ENCODE measurements at regions not wholly inside any gene's neighbourhood (a gene's known extent, or its start where the extent isn't known, plus 50 kb on each side); places are given as distances from the start of the nearest gene placed in this dataset.
"Not testable (repeated sequence)": the region's sequence is repeated elsewhere in the genome, so short reads cannot be mapped to it uniquely, and the experiment has no call there.

DNA sequence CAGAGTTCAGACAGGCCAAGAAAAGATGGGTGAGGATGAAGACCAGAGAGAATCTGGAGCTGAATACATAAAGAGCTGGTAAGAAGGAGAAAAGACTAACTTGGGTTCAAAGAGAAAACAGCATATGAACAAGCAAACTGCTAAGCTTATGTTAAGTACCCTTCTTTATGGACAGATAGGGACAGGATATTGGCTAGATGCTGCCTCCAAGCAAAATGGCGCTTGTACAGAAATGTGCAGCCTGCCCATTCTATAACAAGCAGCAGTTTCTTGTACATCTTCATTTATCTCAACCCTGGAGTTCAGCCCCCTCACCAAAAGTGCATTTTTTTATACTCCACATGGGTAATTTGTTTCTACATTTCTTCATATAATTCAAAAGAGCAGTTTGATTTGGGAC lies 184.5 kb downstream of the RMST start:
- intact Hi-C loops (cut with DNase I) = no loop called here
- 76 to 95% (median 82%) methylated on average over 1 of the region's 1 CpG for WGBS, 4 donors
- Histone ChIP-seq H3K36me3 (replicated peaks in 1 of 2) (no peaks in the 10 kb centered on the region), H3K9me3 (replicated peaks in 1 of 3) (no peaks in the 10 kb centered on the region), H3K27ac (no peak overlapping the region), H3K4me3 (no peak overlapping the region), H3K4me1 (replicated peaks in 1 of 2) (no peaks in the 10 kb centered on the region), H3K27me3 (no peaks in the 10 kb centered on the region)
- TF ChIP-seq, protein P1, sequence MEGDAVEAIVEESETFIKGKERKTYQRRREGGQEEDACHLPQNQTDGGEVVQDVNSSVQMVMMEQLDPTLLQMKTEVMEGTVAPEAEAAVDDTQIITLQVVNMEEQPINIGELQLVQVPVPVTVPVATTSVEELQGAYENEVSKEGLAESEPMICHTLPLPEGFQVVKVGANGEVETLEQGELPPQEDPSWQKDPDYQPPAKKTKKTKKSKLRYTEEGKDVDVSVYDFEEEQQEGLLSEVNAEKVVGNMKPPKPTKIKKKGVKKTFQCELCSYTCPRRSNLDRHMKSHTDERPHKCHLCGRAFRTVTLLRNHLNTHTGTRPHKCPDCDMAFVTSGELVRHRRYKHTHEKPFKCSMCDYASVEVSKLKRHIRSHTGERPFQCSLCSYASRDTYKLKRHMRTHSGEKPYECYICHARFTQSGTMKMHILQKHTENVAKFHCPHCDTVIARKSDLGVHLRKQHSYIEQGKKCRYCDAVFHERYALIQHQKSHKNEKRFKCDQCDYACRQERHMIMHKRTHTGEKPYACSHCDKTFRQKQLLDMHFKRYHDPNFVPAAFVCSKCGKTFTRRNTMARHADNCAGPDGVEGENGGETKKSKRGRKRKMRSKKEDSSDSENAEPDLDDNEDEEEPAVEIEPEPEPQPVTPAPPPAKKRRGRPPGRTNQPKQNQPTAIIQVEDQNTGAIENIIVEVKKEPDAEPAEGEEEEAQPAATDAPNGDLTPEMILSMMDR (IDR thresholded peaks at IDR 0.05) = no peak
- no peak for TF ChIP-seq POLR2A (IDR thresholded peaks at IDR 0.05)
- no peak for DNase-seq

DNA sequence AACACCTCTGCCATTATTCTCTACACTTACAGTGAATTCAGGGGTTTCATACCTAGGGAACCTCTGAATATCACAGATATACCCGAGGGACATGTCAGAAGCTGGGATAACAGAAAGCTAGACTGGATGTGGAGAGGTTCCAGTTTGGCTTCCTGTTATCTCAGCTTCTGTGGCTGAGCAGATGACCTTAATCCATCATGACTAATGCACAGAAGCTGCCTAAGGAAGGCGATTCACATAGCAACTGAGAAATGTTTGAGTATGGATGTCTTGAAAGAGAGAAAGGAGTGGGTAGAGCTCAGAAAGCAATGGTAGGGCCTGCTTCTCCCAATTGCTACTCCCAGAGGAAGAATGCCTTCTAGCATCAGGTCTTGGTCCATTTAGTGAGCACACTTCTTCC lies 187.6 kb downstream of the RMST start:
- H3K4me1 ChIP-seq (replicated peaks in 1 of 2) = no peaks in the 10 kb centered on the region
- 24 to 42% (median 36%) methylated on average over 2 of the region's 2 CpGs for whole genome bisulfite sequencing, 4 donors

GRCh38 chr12:97656548-97656947 lies 193.9 kb downstream of the RMST start:
- intact Hi-C loops (cut with DNase I); H3K27me3 ChIP-seq; H3K27ac ChIP-seq; DNase-seq; H3K36me3 ChIP-seq (replicated peaks in 1 of 2); H3K4me1 ChIP-seq (replicated peaks in 1 of 2); H3K4me3 ChIP-seq; H3K9me3 ChIP-seq (replicated peaks in 1 of 3): not testable (repeated sequence)
- WGBS, 4 donors = 81 to 86% (median 83%) methylated on average over 18 of the region's 19 CpGs; no CpG with 5 or more reads in 1 of the 4 donors

More for the DNA sequence above, 187.6 kb downstream of the RMST start:
- Histone ChIP-seq H3K4me3 (no peak overlapping the region), H3K27me3 (no peaks in the 10 kb centered on the region), H3K27ac (no peak overlapping the region), H3K9me3 (replicated peaks in 1 of 3) (no peaks in the 10 kb centered on the region), H3K36me3 (replicated peaks in 1 of 2) (no peaks in the 10 kb centered on the region)
- DNase-seq = no peak
- TF ChIP-seq, protein P1 (IDR thresholded peaks at IDR 0.05) = no peak
- TF ChIP-seq POLR2A (IDR thresholded peaks at IDR 0.05) = no peak
- intact Hi-C loops (cut with DNase I) = no loop called here

DNA sequence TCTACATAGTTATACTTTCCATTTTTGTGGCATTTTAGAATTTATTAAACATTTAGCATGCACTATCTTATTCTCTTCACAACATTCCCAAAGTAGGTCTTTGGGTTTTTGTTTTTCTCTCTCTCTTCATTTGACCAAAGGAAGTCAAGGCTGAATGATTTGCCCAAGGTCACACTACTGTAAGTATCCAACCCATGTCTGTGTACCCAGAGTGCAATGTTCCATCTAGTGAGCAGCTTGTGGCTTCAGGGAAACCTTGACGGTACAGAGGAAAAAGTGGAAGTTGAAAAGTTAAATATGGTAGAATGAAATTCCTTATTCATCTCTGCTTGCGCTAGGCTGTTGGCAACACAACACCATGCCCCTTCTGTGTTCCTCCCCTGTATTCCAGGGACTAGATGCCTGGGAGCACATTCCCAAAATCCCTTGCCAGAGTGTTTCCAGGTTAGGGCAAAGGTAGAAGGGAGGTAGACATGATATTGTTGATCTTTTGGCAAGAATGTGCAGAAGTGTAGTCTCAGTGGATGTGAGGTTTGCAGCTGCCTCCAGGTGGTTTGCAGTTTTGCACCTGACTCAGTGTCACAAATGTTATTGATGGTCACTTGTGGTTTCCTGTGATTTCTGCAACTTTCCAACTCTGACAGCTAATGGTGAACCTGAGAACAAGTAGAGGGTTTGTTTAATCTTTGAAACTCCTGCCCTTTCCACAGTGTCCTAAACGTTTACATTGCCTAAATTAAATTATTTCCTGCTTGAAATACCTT lies 196.7 kb downstream of the RMST start:
- no peak overlapping the region for H3K4me3 ChIP-seq
- H3K9me3 ChIP-seq (replicated peaks in 1 of 3) = no peaks in the 10 kb centered on the region
- H3K36me3 ChIP-seq (replicated peaks in 1 of 2) = no peaks in the 10 kb centered on the region
- no peak overlapping the region for H3K27ac ChIP-seq
- WGBS, 4 donors = 39 to 60% (median 43%) methylated on average over 3 of the region's 3 CpGs
- no peaks in the 10 kb centered on the region for H3K27me3 ChIP-seq
- intact Hi-C loops (cut with DNase I) = no loop called here
- no peak for TF ChIP-seq POLR2A (IDR thresholded peaks at IDR 0.05)
- TF ChIP-seq, protein P1 (IDR thresholded peaks at IDR 0.05) = no peak
- H3K4me1 ChIP-seq (replicated peaks in 1 of 2) = no peaks in the 10 kb centered on the region
- DNase-seq = no peak

- DNase-seq = no peak
- TF ChIP-seq, protein P1 (IDR thresholded peaks at IDR 0.05) = no peak
- no peak for TF ChIP-seq POLR2A (IDR thresholded peaks at IDR 0.05)
- Histone ChIP-seq H3K4me1 (replicated peaks in 1 of 2) (no peaks in the 10 kb centered on the region), H3K27me3 (no peaks in the 10 kb centered on the region), H3K4me3 (no peak overlapping the region), H3K9me3 (replicated peaks in 1 of 3) (no peaks in the 10 kb centered on the region), H3K36me3 (replicated peaks in 1 of 2) (no peaks in the 10 kb centered on the region), H3K27ac (no peak overlapping the region)
- WGBS, 4 donors = 26 to 44% (median 34%) methylated on average over 4 of the region's 4 CpGs
- intact Hi-C loops (cut with DNase I) = no loop called here
Observed at GRCh38 chr12:97666263-97666662, 203.7 kb downstream of the RMST start.

Measured in adrenal gland (tissue), 9 donors.